ENCODE measurements at regions not wholly inside any gene's neighbourhood (a gene's known extent, or its start where the extent isn't known, plus 50 kb on each side); places are given as distances from the start of the nearest gene placed in this dataset.

DNA sequence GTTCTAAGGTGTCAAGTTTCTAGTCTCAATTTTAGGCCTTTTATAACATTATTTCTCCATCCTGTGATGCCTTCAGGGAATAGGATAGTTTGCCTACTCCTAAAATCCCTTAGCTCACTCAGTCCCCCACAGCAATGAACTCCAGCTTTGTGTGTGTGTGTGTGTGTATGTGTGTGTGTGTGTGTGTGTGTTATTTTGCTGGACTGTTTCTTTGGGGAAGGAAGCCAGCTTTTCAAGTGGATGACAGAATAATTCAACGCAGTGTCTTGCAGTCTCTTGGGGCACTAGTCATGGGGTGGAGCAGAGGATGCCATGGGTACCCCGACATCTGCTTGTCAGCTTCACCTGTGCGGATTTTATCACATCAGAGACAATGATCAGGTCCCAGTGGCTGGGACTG is 262.8 kb upstream of the DAPK1 start:
- Histone ChIP-seq H3K9me3 (ENCODE audit: insufficient read depth, low read length) (no peaks in the 10 kb centered on the region), H2AFZ (ENCODE audit: low read depth, low read length) (no peak overlapping the region), H3K4me3 (ENCODE audit: low read length) (no peak overlapping the region), H3K4me2 (ENCODE audit: low read length) (no peak overlapping the region), H3K79me2 (ENCODE audit: low read length) (no peaks in the 10 kb centered on the region), H3K9ac (ENCODE audit: low read length) (no peak overlapping the region), H3K4me1 (ENCODE audit: low read length) (no peaks in the 10 kb centered on the region), H3K36me3 (replicated peaks; ENCODE audit: low read depth, low read length) (no peaks in the 10 kb centered on the region), H3K27me3 (ENCODE audit: low read depth, low read length) (no peaks in the 10 kb centered on the region), H3K27ac (ENCODE audit: low read length) (no peak overlapping the region), H4K20me1 (ENCODE audit: insufficient read depth, low read length) (no peaks in the 10 kb centered on the region)
- TF ChIP-seq EZH2phosphoT487 (IDR thresholded peaks at IDR 0.05; ENCODE audit: low read depth): no peak
- TF ChIP-seq, protein P1, sequence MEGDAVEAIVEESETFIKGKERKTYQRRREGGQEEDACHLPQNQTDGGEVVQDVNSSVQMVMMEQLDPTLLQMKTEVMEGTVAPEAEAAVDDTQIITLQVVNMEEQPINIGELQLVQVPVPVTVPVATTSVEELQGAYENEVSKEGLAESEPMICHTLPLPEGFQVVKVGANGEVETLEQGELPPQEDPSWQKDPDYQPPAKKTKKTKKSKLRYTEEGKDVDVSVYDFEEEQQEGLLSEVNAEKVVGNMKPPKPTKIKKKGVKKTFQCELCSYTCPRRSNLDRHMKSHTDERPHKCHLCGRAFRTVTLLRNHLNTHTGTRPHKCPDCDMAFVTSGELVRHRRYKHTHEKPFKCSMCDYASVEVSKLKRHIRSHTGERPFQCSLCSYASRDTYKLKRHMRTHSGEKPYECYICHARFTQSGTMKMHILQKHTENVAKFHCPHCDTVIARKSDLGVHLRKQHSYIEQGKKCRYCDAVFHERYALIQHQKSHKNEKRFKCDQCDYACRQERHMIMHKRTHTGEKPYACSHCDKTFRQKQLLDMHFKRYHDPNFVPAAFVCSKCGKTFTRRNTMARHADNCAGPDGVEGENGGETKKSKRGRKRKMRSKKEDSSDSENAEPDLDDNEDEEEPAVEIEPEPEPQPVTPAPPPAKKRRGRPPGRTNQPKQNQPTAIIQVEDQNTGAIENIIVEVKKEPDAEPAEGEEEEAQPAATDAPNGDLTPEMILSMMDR (IDR thresholded peaks at IDR 0.05; ENCODE audit: low read depth, low read length): no peak

GRCh38 chr9:87236546-87236945 is 261.1 kb upstream of the DAPK1 start:
- H3K27me3 ChIP-seq (ENCODE audit: low read depth, low read length): no peaks in the 10 kb centered on the region
- H3K4me1 ChIP-seq (ENCODE audit: low read length): no peaks in the 10 kb centered on the region
- H3K27ac ChIP-seq (ENCODE audit: low read length): no peak overlapping the region
- H4K20me1 ChIP-seq (ENCODE audit: insufficient read depth, low read length): no peaks in the 10 kb centered on the region
- no peaks in the 10 kb centered on the region for H3K9me3 ChIP-seq (ENCODE audit: insufficient read depth, low read length)
- TF ChIP-seq EZH2phosphoT487 (IDR thresholded peaks at IDR 0.05; ENCODE audit: low read depth): no peak
- TF ChIP-seq, protein P1 (IDR thresholded peaks at IDR 0.05; ENCODE audit: low read depth, low read length): no peak
- no peak overlapping the region for H2AFZ ChIP-seq (ENCODE audit: low read depth, low read length)
- no peak overlapping the region for H3K9ac ChIP-seq (ENCODE audit: low read length)
- H3K4me3 ChIP-seq (ENCODE audit: low read length): no peak overlapping the region
- H3K36me3 ChIP-seq (replicated peaks; ENCODE audit: low read depth, low read length): no peaks in the 10 kb centered on the region
- no peak overlapping the region for H3K4me2 ChIP-seq (ENCODE audit: low read length)
- no peaks in the 10 kb centered on the region for H3K79me2 ChIP-seq (ENCODE audit: low read length)

DNA sequence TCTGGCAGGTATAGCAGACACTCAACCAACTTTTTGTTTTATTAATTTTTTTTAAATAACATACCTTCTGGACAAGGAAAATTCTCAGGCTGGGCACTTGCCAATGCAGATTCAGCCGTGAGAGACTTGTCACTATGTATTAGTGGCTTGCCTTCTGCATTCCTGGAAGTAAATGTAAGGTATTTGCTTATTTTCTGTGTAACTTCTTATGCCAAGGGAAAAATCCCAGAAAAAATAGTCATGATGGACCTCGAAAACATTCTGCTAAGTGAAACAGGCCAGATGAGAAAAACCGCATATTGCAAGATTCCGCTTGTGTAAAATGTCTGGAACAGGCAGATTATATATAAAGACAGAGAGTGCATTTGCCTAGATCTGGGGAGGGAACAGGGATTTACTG is 260.3 kb upstream of the DAPK1 start:
- no peaks in the 10 kb centered on the region for H3K36me3 ChIP-seq (replicated peaks; ENCODE audit: low read depth, low read length)
- no peak overlapping the region for H3K4me2 ChIP-seq (ENCODE audit: low read length)
- H3K79me2 ChIP-seq (ENCODE audit: low read length): no peaks in the 10 kb centered on the region
- no peak overlapping the region for H2AFZ ChIP-seq (ENCODE audit: low read depth, low read length)
- no peaks in the 10 kb centered on the region for H4K20me1 ChIP-seq (ENCODE audit: insufficient read depth, low read length)
- no peak overlapping the region for H3K4me3 ChIP-seq (ENCODE audit: low read length)
- H3K27me3 ChIP-seq (ENCODE audit: low read depth, low read length): no peaks in the 10 kb centered on the region
- TF ChIP-seq, protein P1 (IDR thresholded peaks at IDR 0.05; ENCODE audit: low read depth, low read length): no peak
- no peak for TF ChIP-seq EZH2phosphoT487 (IDR thresholded peaks at IDR 0.05; ENCODE audit: low read depth)
- H3K4me1 ChIP-seq (ENCODE audit: low read length): no peaks in the 10 kb centered on the region
- H3K9ac ChIP-seq (ENCODE audit: low read length): no peak overlapping the region
- no peaks in the 10 kb centered on the region for H3K9me3 ChIP-seq (ENCODE audit: insufficient read depth, low read length)
- no peak overlapping the region for H3K27ac ChIP-seq (ENCODE audit: low read length)

DNA sequence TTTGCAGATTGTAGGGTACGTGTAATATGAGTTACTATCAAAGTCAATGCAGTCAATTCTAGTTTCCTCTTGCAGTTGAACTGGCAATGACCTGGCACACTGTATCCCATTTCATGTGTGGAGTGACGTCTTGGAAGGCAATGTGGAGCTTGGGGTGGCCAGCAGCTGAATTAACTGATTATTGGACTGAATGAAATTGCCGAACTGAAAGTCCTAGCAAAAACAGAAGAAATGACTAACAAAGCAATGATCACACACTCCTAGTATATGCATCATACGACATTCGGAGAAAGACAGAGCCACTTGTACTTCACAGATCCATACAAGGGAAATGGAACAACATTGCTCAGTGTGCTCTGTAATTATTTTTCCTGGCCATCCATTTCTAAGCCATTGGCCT is 259.1 kb upstream of the DAPK1 start:
- no peak overlapping the region for H3K4me2 ChIP-seq (ENCODE audit: low read length)
- no peak overlapping the region for H3K9ac ChIP-seq (ENCODE audit: low read length)

More for the DNA sequence above, 259.1 kb upstream of the DAPK1 start:
- no peaks in the 10 kb centered on the region for H3K36me3 ChIP-seq (replicated peaks; ENCODE audit: low read depth, low read length)
- H3K27ac ChIP-seq (ENCODE audit: low read length): no peak overlapping the region
- no peak overlapping the region for H2AFZ ChIP-seq (ENCODE audit: low read depth, low read length)
- H3K27me3 ChIP-seq (ENCODE audit: low read depth, low read length): no peaks in the 10 kb centered on the region
- H3K9me3 ChIP-seq (ENCODE audit: insufficient read depth, low read length): no peaks in the 10 kb centered on the region
- no peak overlapping the region for H3K4me3 ChIP-seq (ENCODE audit: low read length)
- H4K20me1 ChIP-seq (ENCODE audit: insufficient read depth, low read length): no peaks in the 10 kb centered on the region
- TF ChIP-seq, protein P1 (IDR thresholded peaks at IDR 0.05; ENCODE audit: low read depth, low read length): no peak
- no peak for TF ChIP-seq EZH2phosphoT487 (IDR thresholded peaks at IDR 0.05; ENCODE audit: low read depth)
- H3K79me2 ChIP-seq (ENCODE audit: low read length): no peaks in the 10 kb centered on the region
- H3K4me1 ChIP-seq (ENCODE audit: low read length): no peaks in the 10 kb centered on the region
